OCI-LY1 (cell line): ENCODE measurements at regions not wholly inside any gene's neighbourhood (a gene's known extent, or its start where the extent isn't known, plus 50 kb on each side); places are given as distances from the start of the nearest gene placed in this dataset.

Experiments used
- H2AFZ ChIP-seq: fragments of 200-600 bp; sonication (generic), shearing (Covaris generic); 2 replicates; pipeline ENCODE4 v1.6.0; 2014; ENCODE audit warnings: antibody characterized with exemption, mild to moderate bottlenecking, low read length
- H3F3A ChIP-seq: fragments of 200-600 bp; sonication (generic), shearing (Covaris generic); 2 replicates; pipeline ENCODE4 v1.6.0; 2014; ENCODE audit warnings: mild to moderate bottlenecking, antibody characterized with exemption, low read length, moderate library complexity; ENCODE audit not compliant: insufficient read depth
- H3K27ac ChIP-seq: fragments of 200-600 bp; sonication (generic); 2 replicates; pipeline ENCODE4 v1.5.1; 2014; ENCODE audit warnings: low read length, mixed run types, mild to moderate bottlenecking, low read depth; ENCODE audit not compliant: poor library complexity, severe bottlenecking
- H3K27me3 ChIP-seq: fragments of 200-600 bp; sonication (generic); 2 replicates; pipeline ENCODE4 v1.6.0; 2014; ENCODE audit warnings: antibody characterized with exemption, mild to moderate bottlenecking, low read length, moderate library complexity; ENCODE audit not compliant: insufficient read depth
- H3K36me3 ChIP-seq: fragments of 200-600 bp; sonication (generic); 2 replicates; pipeline ENCODE4 v1.6.1; 2014; ENCODE audit warnings: mild to moderate bottlenecking, antibody characterized with exemption, low read length, moderate library complexity, mixed read lengths; ENCODE audit not compliant: insufficient read depth
- H3K4me1 ChIP-seq: fragments of 200-600 bp; sonication (generic); 2 replicates; pipeline ENCODE4 v1.5.1; 2014; ENCODE audit warnings: mild to moderate bottlenecking, low read length, moderate library complexity; ENCODE audit not compliant: insufficient read depth, severe bottlenecking
- H3K4me2 ChIP-seq: fragments of 200-600 bp; sonication (generic), shearing (Covaris generic); 2 replicates; pipeline ENCODE4 v1.6.1; 2014; ENCODE audit warnings: low read length
- H3K4me3 ChIP-seq: fragments of 200-600 bp; sonication (generic); 2 replicates; pipeline ENCODE4 v1.5.1; 2014; ENCODE audit warnings: low read length, low read depth, mild to moderate bottlenecking, mixed read lengths; ENCODE audit not compliant: poor library complexity, severe bottlenecking
- H3K79me2 ChIP-seq: fragments of 200-600 bp; shearing (Covaris generic); 2 replicates; pipeline ENCODE4 v1.6.1; 2016; ENCODE audit warnings: mixed run types, low read length, mixed read lengths; ENCODE audit not compliant: insufficient read depth
- H3K9ac ChIP-seq: fragments of 200-600 bp; sonication (generic), shearing (Covaris generic); 2 replicates; pipeline ENCODE4 v1.6.1; 2014; ENCODE audit warnings: mild to moderate bottlenecking, low read length, mixed read lengths
- H3K9me2 ChIP-seq: fragments of 200-600 bp; sonication (generic), shearing (Covaris generic); 2 replicates; pipeline ENCODE4 v1.6.1; 2014; ENCODE audit warnings: low read depth, mild to moderate bottlenecking, low read length, mixed read lengths
- H3K9me3 ChIP-seq: fragments of 200-600 bp; shearing (Covaris generic); 2 replicates; pipeline ENCODE4 v1.6.1; 2014; ENCODE audit warnings: low read length, mixed read lengths
- H4K20me1 ChIP-seq: fragments of 200-600 bp; sonication (generic), shearing (Covaris generic); 2 replicates; pipeline ENCODE4 v1.6.0; 2016; ENCODE audit warnings: mild to moderate bottlenecking, low read length; ENCODE audit not compliant: insufficient read depth
- CTCF ChIP-seq: fragments of 200-600 bp; sonication (generic), shearing (Covaris generic); IDR thresholded peaks from 2 replicates; pipeline ENCODE4 v1.5.1; 2017; ENCODE audit warnings: mild to moderate bottlenecking, antibody characterized with exemption, low read length, moderate library complexity, mixed read lengths
- EZH2 ChIP-seq: fragments of 200-600 bp; sonication (generic), shearing (Covaris generic); IDR thresholded peaks from 2 replicates; pipeline ENCODE4 v1.8.0; 2017; ENCODE audit warnings: borderline replicate concordance, mixed run types, mild to moderate bottlenecking, antibody characterized with exemption, low read length, moderate library complexity, mixed read lengths

- Histone ChIP-seq H3F3A (no peaks in the 10 kb centered on the region), H3K4me2 (no peak overlapping the region), H3K36me3 (no peaks in the 10 kb centered on the region), H3K4me1 (no peaks in the 10 kb centered on the region), H3K27ac (no peak overlapping the region), H3K9me3 (no peaks in the 10 kb centered on the region), H3K9ac (no peak overlapping the region), H2AFZ (no peak overlapping the region), H3K9me2 (no peaks in the 10 kb centered on the region), H3K27me3 (no peaks in the 10 kb centered on the region), H3K4me3 (no peak overlapping the region), H3K79me2 (no peaks in the 10 kb centered on the region), H4K20me1 (no peaks in the 10 kb centered on the region)
- TF ChIP-seq CTCF = no peak
- no peak for TF ChIP-seq EZH2
These were observed 350.9 kb downstream of the SPRY2 start for GRCh38 chr13:79990048-79990447.

- Histone ChIP-seq H4K20me1 (no peaks in the 10 kb centered on the region), H3K36me3 (no peaks in the 10 kb centered on the region), H3K79me2 (no peaks in the 10 kb centered on the region), H3K4me3 (no peak overlapping the region), H3F3A (no peaks in the 10 kb centered on the region), H3K9me3 (no peaks in the 10 kb centered on the region), H2AFZ (no peak overlapping the region), H3K9ac (no peak overlapping the region), H3K9me2 (no peaks in the 10 kb centered on the region), H3K27me3 (no peaks in the 10 kb centered on the region), H3K4me2 (no peak overlapping the region), H3K4me1 (no peaks in the 10 kb centered on the region), H3K27ac (no peak overlapping the region)
- no peak for TF ChIP-seq CTCF
- no peak for TF ChIP-seq EZH2
These were observed 351.7 kb downstream of the SPRY2 start for GRCh38 chr13:79989217-79989661.

- Histone ChIP-seq H4K20me1 (no peaks in the 10 kb centered on the region), H3K4me1 (no peaks in the 10 kb centered on the region), H3K4me2 (no peak overlapping the region), H3K4me3 (no peak overlapping the region), H3K27me3 (no peaks in the 10 kb centered on the region), H3K9ac (no peak overlapping the region), H3K36me3 (no peaks in the 10 kb centered on the region), H3K9me2 (no peaks in the 10 kb centered on the region), H3K27ac (no peak overlapping the region), H2AFZ (no peak overlapping the region), H3F3A (no peaks in the 10 kb centered on the region), H3K79me2 (no peaks in the 10 kb centered on the region), H3K9me3 (no peaks in the 10 kb centered on the region)
- TF ChIP-seq CTCF (no peak), EZH2 (no peak)
These were observed 352.4 kb downstream of the SPRY2 start for GRCh38 chr13:79988573-79988972.
